ENCODE measurements at regions not wholly inside any gene's neighbourhood (a gene's known extent, or its start where the extent isn't known, plus 50 kb on each side); places are given as distances from the start of the nearest gene placed in this dataset.
"Not testable (repeated sequence)": the region's sequence is repeated elsewhere in the genome, so short reads cannot be mapped to it uniquely, and the experiment has no call there.

DNA sequence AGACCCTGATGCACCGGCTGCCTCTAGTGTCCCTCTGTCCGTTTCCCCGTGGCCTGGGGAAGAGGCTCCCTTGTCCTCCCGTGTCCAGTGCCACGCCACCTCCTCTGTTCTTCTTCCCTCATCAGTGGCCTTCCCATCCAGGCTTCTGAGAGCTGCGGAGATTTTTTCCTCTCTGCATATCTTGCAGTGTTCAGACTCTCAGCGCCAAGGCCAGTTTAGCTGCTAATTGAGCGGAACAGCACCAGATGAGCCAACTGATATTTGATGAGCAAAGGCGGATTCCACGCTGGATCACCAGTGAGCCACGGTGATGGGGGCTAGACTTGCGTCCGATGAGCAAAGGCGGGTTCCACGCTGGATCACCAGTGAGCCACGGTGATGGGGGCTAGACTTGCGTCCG lies 257.6 kb downstream of the FOXL1 start:
- DNase-seq: no peak

DNA sequence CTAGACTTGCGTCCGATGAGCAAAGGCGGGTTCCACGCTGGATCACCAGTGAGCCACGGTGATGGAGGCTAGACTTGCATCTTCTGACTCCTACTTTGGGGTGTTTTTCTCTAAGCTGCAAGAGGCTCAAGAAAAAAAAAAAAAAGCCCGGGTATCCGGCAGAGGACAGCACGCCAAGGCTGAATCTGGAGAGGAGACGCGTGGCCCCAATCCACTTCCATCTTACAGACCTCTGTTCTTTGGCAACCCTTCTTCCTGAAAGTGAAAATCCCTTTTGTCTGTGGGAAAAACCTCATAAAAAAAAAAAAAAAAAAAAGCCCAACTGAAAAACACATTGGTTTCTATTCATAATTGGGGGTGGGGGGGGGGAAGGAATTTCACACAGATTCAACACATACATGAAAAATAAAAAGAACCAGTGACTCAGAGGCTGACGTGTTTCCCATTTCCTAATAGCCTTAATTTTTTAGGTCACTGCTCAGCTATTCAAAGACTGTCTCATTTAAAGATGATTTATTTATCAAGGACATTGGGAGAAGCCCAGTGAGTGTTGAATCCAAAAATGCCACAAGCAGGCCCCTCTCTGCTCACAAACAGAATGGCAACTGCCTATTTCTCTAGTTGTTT lies 258.3 kb downstream of the FOXL1 start:
- peak; percentile 99 for DNase-seq

DNA sequence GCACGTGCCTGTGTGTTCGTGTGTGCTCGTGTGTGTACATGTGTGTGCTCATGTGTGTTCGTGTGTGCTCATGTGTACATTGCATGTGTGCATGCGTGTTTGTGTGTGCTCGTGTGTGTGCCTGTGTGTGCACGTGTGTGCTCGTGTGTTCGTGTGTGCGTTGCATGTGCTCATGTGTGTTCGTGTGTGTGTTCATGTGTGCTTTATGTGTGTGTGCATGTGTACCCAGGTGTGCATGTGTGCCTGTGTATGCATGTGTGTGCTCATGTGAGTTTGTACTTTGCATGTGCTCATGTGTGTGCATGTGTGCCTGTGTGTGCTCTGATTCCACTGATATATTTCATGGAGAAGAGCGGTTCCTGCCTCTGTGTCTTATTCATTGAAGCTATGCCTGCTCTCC lies 265.5 kb downstream of the FOXL1 start:
- no peak for DNase-seq

DNA sequence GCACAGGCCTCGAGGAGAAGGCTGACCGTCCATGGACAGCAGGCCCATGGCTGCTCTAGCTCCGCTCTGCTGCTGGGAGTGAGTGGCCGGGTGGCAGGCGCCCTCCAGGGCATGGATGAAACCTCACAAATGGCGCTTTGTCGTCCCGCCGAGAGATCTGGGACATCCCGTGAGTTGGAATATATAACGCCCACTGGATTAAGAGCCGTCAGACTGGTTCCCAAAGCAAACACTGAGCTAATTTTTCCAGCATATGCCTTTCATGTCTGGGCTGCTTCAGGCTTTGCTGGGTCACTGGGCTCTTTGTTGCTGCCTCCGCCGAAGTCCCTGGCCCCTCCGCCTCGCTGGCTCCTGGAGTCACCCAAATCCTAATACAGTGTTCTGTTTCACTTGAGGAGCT lies 266.3 kb downstream of the FOXL1 start:
- DNase-seq: no peak

DNA sequence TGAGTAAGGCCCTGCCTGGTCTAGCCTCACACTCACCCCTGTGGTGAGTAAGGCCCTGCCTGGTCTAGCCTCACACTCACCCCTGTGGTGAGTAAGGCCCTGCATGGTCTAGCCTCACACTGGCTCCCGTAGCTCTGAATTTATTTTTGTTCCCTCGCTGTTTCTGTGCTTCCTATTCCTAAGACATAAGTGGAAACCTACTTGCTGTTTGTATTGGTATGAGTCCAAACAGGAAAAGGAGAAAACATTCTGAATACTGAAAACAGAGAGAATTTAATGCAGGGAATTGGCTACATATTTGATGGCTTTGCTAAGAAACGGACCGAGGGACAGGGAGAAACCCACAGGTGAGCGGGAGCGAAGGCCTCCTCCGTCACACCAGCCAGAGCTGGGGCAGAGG lies 267.8 kb downstream of the FOXL1 start:
- no peak for DNase-seq

DNA sequence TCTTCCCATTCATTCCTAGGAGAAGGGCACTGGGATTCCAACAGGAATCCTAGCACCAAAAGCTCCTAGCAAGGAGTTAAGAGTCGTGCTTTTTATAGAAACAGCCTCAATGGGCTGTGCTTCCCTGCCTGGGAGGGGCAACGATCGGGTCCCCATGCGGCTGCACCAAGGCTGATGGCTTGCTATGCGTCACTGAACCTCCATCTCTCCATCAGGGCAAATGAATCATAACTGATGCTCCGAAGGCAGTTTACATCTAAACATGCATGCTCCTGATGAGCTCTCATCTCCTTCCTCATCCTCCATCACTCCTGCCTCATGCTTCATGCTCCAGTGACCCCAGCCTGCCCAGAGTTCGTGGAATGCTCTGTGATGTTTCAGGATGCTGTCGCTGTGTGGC lies 270.5 kb downstream of the FOXL1 start:
- DNase-seq: peak; percentile 21

DNA sequence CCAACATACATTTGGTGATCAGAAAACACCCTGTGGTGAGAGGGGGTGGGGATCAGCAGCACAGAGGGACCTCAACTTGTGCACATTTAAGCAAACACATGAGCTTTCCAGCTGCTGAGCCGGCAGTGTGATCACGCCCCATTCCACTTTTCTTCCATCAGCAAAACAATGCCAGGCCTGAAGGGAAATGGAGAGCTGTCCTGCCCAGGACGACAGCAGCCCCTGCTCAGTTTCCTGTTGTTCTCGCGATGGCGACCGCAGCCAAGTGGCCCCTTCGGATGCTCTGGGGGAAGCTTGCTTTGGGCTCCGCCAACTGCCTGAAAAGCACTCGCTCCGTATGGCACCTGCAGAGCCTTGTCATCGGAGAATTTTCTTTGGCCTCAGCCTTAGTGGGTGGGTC lies 272.3 kb downstream of the FOXL1 start:
- DNase-seq: peak; percentile 38

DNA sequence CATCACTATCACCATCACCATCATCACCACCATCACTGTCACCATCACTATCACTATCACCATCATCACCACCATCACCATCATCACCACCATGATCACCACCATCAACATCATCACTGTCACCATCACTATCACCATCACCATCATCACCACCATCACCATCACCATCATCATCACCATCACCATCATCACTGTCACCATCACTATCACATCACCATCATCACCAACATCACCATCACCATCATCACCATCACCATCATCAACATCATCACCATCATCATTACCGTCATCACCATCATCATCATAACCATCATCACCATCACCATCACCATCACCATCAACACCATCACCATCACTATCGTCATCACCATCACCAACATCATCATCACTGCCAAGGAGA lies 273.8 kb downstream of the FOXL1 start:
- DNase-seq: no peak

DNA sequence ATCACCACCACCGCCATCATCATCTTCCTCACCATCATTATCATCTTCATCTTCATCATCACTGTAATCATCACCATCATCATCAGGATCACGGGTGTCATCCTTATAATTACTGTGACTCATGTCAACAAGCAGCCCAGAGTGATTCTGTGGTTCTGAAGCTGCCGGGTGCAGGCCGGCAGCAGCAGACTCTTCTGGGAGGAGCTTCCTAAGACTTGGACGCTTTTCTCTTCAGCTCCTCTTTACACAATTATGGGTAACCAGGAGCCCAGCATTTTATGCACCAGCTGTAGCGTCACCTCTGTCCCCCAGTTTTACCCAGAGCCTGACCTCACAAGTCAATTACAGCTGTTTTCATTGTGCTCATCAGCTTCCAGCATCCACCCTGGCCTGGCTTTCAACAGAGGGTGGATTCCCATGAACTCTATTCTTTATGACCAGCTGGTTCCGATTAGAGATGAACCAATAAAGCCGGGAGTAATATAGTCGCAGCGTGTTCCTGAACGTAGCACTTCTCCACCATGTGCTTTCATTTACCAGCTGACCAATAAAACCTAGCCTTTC lies 275.8 kb downstream of the FOXL1 start:
- peak; percentile 91 for DNase-seq

DNA sequence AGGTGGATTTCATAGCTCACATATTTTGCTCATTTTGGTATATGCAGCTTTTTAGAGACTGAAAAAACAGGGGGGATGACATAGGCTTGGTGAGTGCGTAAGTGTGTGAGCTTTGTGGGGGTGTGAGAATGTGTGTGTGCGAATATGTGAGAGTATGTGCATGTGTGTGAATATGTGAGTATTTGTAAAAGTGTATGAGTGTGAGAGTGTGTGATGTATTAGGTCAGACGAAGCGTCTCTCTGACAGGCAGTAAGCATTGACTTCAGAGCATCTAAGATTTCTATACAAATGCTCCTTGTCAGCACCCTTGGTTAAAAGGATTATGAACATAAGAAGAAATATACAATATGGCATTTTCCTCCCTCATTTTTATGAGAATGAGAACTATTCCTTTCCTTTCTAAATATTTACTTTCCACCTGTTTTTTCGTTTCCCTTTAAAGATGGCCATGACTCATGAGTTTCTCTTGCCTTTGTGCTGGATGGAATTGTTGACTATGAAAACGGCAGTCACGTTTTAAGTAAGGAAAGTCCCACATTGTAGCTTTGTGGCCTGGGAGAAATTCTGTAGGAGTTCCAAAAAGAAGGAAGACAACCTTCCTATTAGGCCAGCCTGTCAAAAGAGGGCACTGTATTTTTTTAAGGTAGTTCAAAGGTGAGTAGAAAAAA lies 276.4 kb downstream of the FOXL1 start:
- peak; percentile 49 for DNase-seq

DNA sequence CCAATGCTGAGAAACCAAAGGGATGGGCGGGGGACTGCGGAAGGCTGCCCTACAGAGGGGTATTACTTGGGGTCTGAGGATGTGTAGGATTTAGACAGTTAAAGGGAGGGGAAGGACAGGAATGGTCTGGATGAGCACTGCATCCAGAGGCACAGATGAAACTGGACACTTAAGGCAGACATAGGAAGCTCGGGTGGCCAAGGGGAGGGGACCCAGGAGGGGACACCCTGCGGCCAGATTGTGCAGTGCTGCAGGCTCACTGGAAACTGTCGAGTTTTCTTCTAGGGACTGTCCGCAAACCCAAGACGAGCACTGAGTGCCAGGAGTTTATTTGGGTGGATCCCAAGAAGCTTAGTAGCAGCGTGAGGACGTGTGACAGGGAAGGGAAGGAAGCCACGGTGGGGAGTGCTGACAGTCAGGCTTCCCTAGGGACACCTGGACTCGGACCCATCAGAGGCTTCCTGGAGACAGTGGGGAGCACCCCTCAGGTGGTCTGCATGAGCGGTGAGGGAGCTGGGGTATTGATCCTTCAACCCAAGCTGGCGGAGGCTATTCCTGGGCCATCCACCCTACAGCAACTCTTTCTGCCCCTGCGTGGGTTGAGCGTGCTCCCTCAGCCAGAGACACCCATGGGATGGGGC lies 278.7 kb downstream of the FOXL1 start:
- no peak for DNase-seq

DNA sequence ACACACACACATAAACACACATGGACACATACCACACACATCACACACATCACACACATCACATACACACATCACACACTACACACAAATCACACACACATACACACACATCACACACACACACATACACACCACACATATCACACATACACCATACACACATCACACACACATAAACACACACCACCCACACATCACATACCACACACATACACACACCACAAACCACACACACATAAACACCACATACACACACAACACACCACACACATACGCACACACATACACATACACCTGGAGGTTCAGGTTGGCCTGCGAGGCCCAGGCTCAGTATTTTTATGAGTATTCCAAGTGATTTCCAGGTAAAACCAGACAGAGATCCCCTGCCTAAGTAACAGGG lies 279.5 kb downstream of the FOXL1 start:
- DNase-seq: no peak

DNA sequence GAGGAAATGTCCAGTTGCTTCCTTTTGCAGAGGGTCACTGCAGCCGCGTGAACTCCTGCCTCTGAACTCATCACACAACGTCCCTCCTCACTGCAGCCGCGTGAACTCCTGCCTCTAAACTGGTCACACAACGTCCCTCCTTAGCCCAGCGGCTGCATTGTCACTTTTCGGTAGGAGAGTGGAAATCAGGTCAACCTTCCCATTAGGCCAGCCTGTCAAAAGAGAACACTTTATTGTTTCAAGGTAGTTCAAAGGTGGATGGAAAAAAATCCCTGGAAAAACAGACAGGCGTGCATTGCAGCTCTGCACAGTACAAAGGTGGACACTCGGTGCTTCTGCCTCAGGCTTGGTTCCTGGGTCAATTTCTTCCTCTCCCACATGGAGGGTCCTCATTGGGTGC lies 280.2 kb downstream of the FOXL1 start:
- DNase-seq: no peak

DNA sequence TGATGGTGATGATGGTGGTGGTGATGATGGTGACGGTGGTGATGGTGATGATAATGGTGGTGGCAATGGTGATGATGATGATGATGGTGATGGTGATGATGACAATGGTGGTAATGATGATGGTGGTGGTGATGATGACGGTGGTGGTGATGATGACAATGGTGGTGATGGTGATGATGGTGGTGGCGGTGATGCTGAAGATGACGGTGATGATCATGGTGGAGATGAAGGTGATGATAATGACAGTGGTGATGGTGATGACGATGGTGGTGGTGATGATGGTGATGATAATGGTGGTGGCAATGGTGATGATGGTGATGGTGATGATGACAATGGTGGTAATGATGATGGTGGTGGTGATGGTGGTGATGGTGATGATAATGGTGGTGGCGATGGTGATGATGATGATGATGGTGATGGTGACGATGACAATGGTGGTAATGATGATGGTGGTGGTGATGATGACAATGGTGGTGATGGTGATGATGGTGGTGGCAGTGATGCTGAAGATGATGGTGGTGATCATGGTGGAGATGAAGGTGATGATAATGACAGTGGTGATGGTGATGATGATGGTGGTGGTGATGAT lies 283.0 kb downstream of the FOXL1 start:
- not testable (repeated sequence) for DNase-seq

DNA sequence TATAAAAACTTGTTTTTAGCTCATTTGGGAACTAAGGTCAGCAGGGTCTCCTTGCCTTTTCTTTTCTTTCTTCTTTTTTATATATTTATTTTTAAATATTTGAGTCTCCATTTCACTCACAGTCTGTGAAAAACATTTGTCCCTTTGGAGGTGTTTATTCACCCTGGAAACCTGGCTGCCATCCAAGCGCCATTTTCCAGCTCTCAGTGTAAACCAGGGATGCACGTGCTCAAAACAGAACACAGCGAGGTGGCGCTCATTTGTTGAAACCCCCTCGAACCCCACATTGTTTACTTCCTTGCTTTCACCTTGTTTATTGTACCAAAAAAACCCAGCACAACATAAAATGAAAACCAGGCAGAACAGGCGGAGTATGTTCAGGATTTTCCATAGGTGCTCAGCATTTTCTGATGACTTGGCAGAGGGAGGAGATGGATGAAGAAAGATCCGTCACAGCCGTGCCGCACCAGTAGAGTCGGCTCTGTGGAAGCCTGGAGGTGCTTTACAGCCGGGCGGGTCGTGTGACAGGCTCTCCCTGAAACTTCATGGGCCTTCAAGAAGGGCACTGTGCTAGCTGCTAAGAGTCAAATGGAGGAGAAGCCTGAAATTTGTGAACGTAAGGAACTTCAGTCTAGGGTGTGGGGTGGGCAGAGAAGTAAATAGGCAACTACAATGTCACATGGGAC lies 284.4 kb downstream of the FOXL1 start:
- DNase-seq: no peak

DNA sequence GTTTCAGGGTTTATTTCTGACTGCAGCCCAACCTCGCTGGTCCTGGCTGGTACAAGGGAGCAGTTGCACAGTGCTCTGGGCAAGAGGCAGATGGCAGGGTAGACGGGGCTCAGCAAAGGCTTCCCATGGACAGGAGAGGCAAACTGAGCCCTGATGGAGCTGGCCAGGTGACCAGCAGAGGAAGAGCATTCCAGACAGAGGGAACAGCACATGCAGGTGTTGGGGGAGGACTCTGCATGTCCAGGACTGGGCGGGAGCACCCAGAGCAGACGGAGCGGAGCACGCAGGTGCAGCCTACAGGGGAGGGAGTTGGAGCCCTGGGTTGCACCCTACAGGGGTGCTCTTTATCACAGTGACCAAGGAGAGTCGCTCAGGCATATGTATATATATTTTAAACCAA lies 285.3 kb downstream of the FOXL1 start:
- DNase-seq: no peak

DNA sequence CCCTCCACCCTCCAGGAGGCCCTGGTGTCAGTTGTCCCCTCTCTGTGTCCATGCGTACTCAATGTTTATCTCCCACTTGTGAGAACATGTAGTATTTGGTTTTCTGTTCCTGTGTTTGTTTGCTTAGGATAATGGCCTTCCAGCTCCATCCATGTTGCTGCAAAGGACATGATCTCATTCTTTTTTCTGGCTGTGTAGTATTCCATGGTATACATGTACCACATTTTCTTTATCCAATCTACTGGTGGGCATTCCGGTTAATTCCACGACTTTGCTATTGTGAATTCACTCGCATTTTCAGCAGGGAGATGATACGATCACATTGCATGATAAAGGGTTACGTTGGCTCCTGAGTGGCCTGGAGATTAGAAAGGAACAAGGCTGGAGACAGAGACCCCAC lies 286.2 kb downstream of the FOXL1 start:
- no peak for DNase-seq

DNA sequence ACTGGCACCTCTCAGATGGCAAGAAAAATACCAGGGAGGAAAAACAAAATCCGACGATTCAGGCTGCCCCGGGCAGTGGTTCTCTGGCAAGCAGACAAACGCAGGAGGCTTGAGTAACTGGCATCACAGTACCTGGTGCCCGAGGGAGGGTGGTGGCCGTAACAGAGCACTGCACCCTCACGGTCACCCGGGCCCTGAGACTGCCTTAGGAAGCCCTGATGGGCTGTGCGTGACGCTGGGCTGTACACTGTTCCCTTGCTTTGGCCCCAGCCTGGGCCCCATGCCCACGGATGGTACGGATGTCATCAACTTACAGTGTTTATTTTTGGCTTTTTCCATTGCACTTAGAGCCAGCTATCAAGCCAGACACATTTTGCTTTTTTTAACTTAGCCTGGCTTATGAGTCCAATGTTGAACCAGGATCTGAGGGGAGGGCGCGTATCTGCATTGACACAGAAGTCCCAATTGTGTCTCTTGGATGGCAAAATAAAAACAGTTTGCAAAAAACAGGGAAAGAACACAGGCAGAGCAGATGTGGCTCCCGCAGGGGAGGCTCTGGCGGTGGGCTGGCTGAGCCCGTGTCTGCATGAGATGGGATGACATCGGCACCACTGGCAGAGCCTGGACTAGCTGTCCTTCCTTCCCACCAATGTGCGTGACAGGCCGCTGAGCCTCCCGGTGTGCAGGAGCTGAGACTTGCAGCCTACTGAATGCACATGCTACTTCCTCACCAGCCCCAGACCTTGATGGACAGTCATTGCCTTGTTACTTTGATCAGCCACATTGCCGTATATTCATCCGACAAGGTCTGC lies 287.7 kb downstream of the FOXL1 start:
- DNase-seq: peak; percentile 57

DNA sequence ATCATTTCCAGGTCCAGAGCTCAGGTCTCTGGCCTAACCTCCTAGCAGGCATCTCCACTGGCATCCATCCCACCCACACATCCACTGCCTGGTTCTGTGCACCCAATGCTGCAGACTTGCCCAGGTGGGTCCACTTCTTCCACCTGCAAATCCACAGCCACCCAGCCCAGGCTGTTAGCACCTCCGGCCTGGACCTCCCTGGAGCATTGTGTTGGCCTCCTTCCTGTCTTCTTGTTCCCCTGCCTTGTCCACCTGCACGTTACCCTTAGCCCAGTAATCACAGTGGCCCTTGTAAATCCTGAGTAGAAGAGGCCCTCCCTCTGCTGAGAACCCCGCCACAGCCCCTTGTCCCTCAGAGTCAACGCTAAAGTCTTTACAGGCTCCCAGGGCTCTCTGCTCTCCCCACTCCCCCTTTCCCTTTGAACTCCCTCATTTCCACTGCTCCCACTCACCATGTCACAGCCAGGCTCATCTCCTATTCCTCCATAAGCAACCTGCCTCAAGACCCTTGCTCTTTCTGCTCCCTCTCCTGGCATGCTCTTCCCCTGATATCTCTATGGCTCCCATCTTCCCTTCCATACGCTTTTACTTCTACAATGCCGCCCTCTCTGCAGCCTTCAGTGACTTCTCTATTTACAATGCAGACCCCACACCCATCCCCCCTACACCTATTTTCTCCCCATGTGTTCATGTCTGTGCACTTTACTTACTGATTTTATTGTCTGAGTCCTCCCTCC lies 288.8 kb downstream of the FOXL1 start:
- no peak for DNase-seq

DNA sequence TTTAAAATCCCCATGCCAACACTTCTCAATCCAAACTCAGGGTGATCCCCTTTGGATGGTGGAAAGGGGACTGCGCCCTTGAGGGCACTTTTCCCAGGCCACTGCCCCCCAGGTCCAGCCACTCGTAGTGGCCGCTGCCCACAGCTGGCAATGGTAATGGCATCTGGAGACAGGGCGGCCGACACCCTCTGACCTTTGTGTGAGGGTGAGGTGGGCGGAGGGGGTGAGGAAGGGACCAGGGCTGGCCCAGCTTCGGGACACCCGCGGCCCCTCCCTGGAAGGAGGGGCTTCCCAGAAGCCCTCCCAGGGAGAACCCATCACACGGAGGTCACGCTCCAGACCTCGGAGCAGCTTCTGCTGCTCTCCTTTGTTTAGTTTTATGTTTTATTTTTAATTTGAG lies 289.7 kb downstream of the FOXL1 start:
- DNase-seq: no peak

DNA sequence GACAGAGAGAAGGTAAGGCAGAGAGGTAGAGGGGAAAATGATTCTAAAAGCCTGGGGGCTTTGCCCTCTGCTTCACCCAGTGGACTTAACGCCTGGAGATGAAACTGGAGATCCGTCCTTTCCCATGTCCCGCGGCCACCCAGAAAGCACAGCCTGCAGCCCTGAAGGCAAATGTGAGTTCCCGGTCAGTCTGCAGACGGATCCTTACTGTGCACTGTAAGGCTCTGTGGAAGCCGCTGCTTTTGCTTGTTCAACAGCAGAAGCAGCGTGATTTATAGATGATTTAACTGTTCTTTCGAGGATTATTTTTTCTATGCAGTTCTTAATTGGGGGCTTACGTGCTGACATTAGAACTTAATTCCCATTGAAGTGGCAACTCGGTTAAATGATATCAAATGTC lies 290.4 kb downstream of the FOXL1 start:
- peak; percentile 26 for DNase-seq

Measured in fibroblast of skin of scalp (primary cell).